ENCODE measurements at regions not wholly inside any gene's neighbourhood (a gene's known extent, or its start where the extent isn't known, plus 50 kb on each side); places are given as distances from the start of the nearest gene placed in this dataset.

DNA sequence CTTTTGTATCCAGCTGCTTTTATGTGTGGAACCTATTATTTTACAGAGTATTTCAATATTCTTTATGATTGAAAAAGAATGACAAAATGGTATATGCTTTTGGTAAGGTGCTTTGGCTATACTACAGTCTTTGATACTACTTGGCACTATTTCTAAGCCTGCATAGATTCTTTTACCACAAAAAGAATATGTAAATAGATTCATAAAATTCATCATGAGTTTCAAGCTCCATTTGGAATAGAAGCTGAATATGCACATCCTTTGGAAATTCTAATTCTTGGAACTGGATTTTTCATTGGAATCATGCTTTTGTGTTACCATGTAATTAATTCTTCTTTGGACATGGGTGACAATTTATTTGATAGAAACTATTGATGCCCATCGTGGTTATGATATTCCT is 60.2 kb upstream of the SYTL5 start:
- no peak for TF ChIP-seq POLR2A (IDR thresholded peaks at IDR 0.05)
- TF ChIP-seq, protein P1, sequence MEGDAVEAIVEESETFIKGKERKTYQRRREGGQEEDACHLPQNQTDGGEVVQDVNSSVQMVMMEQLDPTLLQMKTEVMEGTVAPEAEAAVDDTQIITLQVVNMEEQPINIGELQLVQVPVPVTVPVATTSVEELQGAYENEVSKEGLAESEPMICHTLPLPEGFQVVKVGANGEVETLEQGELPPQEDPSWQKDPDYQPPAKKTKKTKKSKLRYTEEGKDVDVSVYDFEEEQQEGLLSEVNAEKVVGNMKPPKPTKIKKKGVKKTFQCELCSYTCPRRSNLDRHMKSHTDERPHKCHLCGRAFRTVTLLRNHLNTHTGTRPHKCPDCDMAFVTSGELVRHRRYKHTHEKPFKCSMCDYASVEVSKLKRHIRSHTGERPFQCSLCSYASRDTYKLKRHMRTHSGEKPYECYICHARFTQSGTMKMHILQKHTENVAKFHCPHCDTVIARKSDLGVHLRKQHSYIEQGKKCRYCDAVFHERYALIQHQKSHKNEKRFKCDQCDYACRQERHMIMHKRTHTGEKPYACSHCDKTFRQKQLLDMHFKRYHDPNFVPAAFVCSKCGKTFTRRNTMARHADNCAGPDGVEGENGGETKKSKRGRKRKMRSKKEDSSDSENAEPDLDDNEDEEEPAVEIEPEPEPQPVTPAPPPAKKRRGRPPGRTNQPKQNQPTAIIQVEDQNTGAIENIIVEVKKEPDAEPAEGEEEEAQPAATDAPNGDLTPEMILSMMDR (IDR thresholded peaks at IDR 0.05 in 8 of 11, conservative IDR thresholded peaks at IDR 0.05 in 3 of 11) = no peak
- no peak for TF ChIP-seq POLR2AphosphoS5 (IDR thresholded peaks at IDR 0.05)

Measured in spleen (tissue), 7 donors.